OCI-LY3 (cell line): ENCODE measurements at regions not wholly inside any gene's neighbourhood (a gene's known extent, or its start where the extent isn't known, plus 50 kb on each side); places are given as distances from the start of the nearest gene placed in this dataset.

Source experiments
- H2AFZ ChIP-seq: fragments of 200-600, 300-600 bp; shearing (Covaris generic); 2 replicates; pipeline ENCODE4 v1.6.0; 2014; ENCODE audit warnings: antibody characterized with exemption, low read depth, low read length
- H3K27ac ChIP-seq: fragments of 200-600, 300-600 bp; sonication (generic); 2 replicates; pipeline ENCODE4 v1.5.1; 2014; ENCODE audit warnings: mild to moderate bottlenecking, low read length, moderate library complexity, mixed read lengths
- H3K27me3 ChIP-seq: fragments of 200-600, 300-600 bp; sonication (generic); 2 replicates; pipeline ENCODE4 v1.6.1; 2014; ENCODE audit warnings: low read depth, low read length, mixed read lengths
- H3K36me3 ChIP-seq: fragments of 200-600, 300-600 bp; sonication (generic); replicated peaks from 2 replicates; pipeline ENCODE3; 2014; ENCODE audit warnings: low read depth, low read length, mixed read lengths
- H3K4me1 ChIP-seq: fragments of 300-600, 200-600 bp; sonication (generic); 2 replicates; pipeline ENCODE4 v1.6.1; 2014; ENCODE audit warnings: low read length, mixed read lengths
- H3K4me2 ChIP-seq: fragments of 200-600, 300-600 bp; sonication (generic); 2 replicates; pipeline ENCODE4 v1.6.1; 2014; ENCODE audit warnings: low read length, mixed read lengths
- H3K4me3 ChIP-seq: fragments of 300-600, 200-600 bp; sonication (generic); 2 replicates; pipeline ENCODE4 v1.5.1; 2014; ENCODE audit warnings: antibody characterized with exemption, mild to moderate bottlenecking, low read length, moderate library complexity
- H3K79me2 ChIP-seq: fragments of 300-600, 200-600 bp; shearing (Covaris generic); 2 replicates; pipeline ENCODE4 v1.6.1; 2014; ENCODE audit warnings: mild to moderate bottlenecking, low read length, mixed read lengths
- H3K9ac ChIP-seq: fragments of 300-600, 200-600 bp; shearing (Covaris generic); 2 replicates; pipeline ENCODE4 v1.6.0; 2014; ENCODE audit warnings: mild to moderate bottlenecking, low read length, moderate library complexity
- H3K9me3 ChIP-seq: fragments of 200-600, 300-600 bp; shearing (Covaris generic); 2 replicates; pipeline ENCODE4 v1.6.1; 2014; ENCODE audit warnings: low read length, mixed read lengths; ENCODE audit not compliant: insufficient read depth
- H4K20me1 ChIP-seq: fragments of 200-600, 300-600 bp; sonication (generic); 2 replicates; pipeline ENCODE4 v1.6.1; 2016; ENCODE audit warnings: low read length, mixed read lengths; ENCODE audit not compliant: insufficient read depth
- EZH2phosphoT487 ChIP-seq: fragments of 200-600 bp; shearing (Covaris generic); IDR thresholded peaks from 2 replicates; pipeline ENCODE4 v1.6.1; 2018; ENCODE audit warnings: antibody characterized with exemption, mixed run types, low read depth
- TF ChIP-seq, protein P1 (sequence below): fragments of 200-600, 300-600 bp; sonication (generic); IDR thresholded peaks from 2 replicates; pipeline ENCODE4 v1.5.1; 2014; ENCODE audit warnings: antibody characterized with exemption, low read length, low read depth

DNA sequence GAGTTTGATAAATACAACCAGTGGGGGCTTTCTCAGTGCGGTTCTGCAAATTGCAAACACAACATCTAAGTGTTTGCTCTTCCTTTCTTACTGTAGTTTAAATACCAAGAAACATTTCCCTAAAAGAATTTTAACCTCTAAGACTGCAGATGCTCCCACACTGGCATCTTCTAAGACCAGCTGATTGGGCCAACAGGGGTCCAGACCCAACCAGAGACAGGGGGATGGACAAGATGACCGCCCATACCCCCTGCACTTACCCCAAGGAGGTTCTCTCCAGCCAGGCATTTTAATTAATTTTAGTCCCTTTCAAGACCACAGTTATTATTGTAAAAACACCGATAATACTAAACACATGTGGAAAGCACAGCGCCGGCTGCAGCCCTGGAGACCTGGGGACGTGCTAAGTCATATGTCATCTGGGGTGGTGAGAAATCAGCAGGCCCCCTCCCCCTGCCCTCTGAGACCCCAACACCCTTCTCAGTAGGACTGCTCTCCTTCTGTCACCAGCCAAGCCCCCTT is 242.3 kb downstream of the SOX9 start:
- H3K4me3 ChIP-seq: no peak overlapping the region
- no peak overlapping the region for H3K27ac ChIP-seq
- no peaks in the 10 kb centered on the region for H3K9me3 ChIP-seq
- no peaks in the 10 kb centered on the region for H3K79me2 ChIP-seq
- H4K20me1 ChIP-seq: no peaks in the 10 kb centered on the region
- H2AFZ ChIP-seq: no peak overlapping the region
- H3K4me2 ChIP-seq: no peak overlapping the region
- peaks cover 24% of the 10 kb centered on the region for H3K27me3 ChIP-seq
- no peaks in the 10 kb centered on the region for H3K4me1 ChIP-seq
- H3K9ac ChIP-seq: no peak overlapping the region
- no peaks in the 10 kb centered on the region for H3K36me3 ChIP-seq
- TF ChIP-seq, protein P1, sequence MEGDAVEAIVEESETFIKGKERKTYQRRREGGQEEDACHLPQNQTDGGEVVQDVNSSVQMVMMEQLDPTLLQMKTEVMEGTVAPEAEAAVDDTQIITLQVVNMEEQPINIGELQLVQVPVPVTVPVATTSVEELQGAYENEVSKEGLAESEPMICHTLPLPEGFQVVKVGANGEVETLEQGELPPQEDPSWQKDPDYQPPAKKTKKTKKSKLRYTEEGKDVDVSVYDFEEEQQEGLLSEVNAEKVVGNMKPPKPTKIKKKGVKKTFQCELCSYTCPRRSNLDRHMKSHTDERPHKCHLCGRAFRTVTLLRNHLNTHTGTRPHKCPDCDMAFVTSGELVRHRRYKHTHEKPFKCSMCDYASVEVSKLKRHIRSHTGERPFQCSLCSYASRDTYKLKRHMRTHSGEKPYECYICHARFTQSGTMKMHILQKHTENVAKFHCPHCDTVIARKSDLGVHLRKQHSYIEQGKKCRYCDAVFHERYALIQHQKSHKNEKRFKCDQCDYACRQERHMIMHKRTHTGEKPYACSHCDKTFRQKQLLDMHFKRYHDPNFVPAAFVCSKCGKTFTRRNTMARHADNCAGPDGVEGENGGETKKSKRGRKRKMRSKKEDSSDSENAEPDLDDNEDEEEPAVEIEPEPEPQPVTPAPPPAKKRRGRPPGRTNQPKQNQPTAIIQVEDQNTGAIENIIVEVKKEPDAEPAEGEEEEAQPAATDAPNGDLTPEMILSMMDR: no peak
- TF ChIP-seq EZH2phosphoT487: no peak

DNA sequence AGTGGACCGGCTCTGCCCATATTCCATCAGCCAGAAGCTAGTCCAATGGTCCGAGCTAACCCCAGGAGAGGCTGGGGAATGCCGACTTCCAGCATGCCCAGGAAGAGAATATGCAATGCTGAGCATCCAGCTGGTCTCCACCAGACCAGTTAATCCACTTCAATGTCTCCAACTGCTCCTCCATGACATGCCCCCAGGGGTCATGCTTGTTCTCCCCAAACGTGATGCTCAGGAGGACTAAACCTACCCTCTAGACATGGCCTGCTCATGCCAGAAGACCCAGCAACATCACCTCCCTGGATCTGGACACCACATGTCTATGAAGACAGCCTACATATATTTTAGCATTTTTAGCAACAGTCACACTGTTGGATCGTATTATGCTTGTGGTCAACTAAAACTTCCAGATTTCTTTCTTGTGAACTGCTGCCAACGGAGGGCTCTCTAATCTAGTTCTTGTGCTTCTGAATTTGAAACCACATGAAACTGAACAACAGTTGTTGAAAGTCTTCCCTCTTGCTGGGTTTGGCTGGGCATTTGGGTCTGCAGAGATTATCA is 245.1 kb downstream of the SOX9 start:
- H3K27me3 ChIP-seq: peaks cover 24% of the 10 kb centered on the region
- H3K79me2 ChIP-seq: no peaks in the 10 kb centered on the region
- no peaks in the 10 kb centered on the region for H4K20me1 ChIP-seq
- H2AFZ ChIP-seq: no peak overlapping the region
- no peaks in the 10 kb centered on the region; the same call in 1 of the 2 replicates for H3K4me1 ChIP-seq
- H3K27ac ChIP-seq: no peak overlapping the region
- H3K4me2 ChIP-seq: no peak overlapping the region
- H3K4me3 ChIP-seq: no peak overlapping the region
- H3K36me3 ChIP-seq: no peaks in the 10 kb centered on the region
- H3K9me3 ChIP-seq: no peaks in the 10 kb centered on the region
- TF ChIP-seq, protein P1: peak; percentile 24
- no peak for TF ChIP-seq EZH2phosphoT487
- H3K9ac ChIP-seq: no peak overlapping the region

DNA sequence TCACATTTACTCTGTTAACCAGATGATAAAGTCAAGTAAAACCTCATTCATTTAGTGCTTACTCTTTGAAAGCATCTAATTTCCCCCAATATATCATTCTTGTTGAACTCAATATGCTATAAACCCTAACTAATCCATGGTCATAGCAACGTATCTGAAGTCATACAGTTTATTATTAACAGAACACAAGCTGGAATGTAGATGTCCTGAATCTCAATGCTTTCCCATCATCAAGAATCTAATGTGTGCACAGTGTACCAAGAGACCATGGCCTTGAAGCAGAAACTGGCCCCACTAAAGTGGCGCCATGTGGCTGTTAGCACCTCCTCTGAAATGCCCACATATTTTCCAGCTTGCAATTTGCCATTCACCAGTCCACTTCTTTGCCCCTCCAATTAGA is 245.8 kb downstream of the SOX9 start:
- Histone ChIP-seq H2AFZ (no peak overlapping the region), H3K4me2 (no peak overlapping the region), H3K79me2 (no peaks in the 10 kb centered on the region), H4K20me1 (no peaks in the 10 kb centered on the region), H3K9ac (no peak overlapping the region), H3K9me3 (no peaks in the 10 kb centered on the region), H3K27ac (no peak overlapping the region), H3K4me3 (no peak overlapping the region), H3K4me1 (peaks cover 6% of the 10 kb centered on the region; the same call in 1 of the 2 replicates), H3K36me3 (no peaks in the 10 kb centered on the region), H3K27me3 (peaks cover 21% of the 10 kb centered on the region)
- TF ChIP-seq, protein P1: no peak
- no peak for TF ChIP-seq EZH2phosphoT487

DNA sequence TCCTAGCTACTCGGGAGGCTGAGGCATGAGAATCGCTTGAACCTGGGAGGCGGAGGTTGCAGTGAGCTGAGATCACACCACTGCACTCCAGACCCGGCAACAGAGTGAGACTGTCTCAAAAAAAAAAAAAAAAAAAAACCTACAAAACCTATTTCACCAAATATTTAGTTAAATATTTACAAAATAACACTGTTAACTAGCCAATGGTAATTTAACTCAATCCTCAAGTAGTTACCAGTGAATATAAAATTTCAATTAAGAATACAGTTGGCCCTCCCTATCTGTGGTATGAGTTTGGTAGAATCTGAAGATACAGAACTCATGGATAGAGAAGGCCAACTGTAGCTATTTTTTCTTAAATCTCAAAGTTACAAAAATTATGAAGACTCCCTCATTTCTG is 247.4 kb downstream of the SOX9 start:
- Histone ChIP-seq H3K4me1 (peaks cover 18% of the 10 kb centered on the region), H3K36me3 (no peaks in the 10 kb centered on the region), H3K27ac (no peak overlapping the region), H3K9me3 (no peaks in the 10 kb centered on the region), H2AFZ (no peak overlapping the region), H3K9ac (no peak overlapping the region), H3K4me3 (no peak overlapping the region), H3K27me3 (peaks cover 9% of the 10 kb centered on the region), H3K79me2 (no peaks in the 10 kb centered on the region), H3K4me2 (no peak overlapping the region), H4K20me1 (no peaks in the 10 kb centered on the region)
- no peak for TF ChIP-seq EZH2phosphoT487
- TF ChIP-seq, protein P1: no peak
